ENCODE measurements at regions not wholly inside any gene's neighbourhood (a gene's known extent, or its start where the extent isn't known, plus 50 kb on each side); places are given as distances from the start of the nearest gene placed in this dataset.

GRCh38 chr10:108849186-108849585 is 1074.1 kb downstream of the XPNPEP1 start:
- DNase-seq, result no peak
- H2BK20ac ChIP-seq (ENCODE audit: low read depth, low read length, poor library complexity, severe bottlenecking), result no peak overlapping the region
- no peaks in the 10 kb centered on the region for H3K79me1 ChIP-seq (ENCODE audit: insufficient read depth, low read depth, low read length, poor library complexity, severe bottlenecking)

More at GRCh38 chr10:108849186-108849585, 1074.1 kb downstream of the XPNPEP1 start:
- no peak for TF ChIP-seq CTCF (conservative IDR thresholded peaks at IDR 0.05)
- Histone ChIP-seq H2BK5ac (ENCODE audit: insufficient read length, low read length) (no peak overlapping the region), H3K23ac (ENCODE audit: insufficient read length, low read depth, low read length) (no peak overlapping the region), H2BK12ac (ENCODE audit: insufficient read length, low read depth, low read length) (no peak overlapping the region), H4K5ac (ENCODE audit: insufficient read length, low read depth, low read length) (no peak overlapping the region), H2AK5ac (ENCODE audit: insufficient read length, low read length) (no peak overlapping the region), H3K27ac (ENCODE audit: insufficient read length, low read depth, low read length) (no peak overlapping the region), H3K9ac (ENCODE audit: extremely low read depth, insufficient read length, low read length) (no peak overlapping the region), H3K4ac (ENCODE audit: low read depth, low read length) (no peak overlapping the region), H3T11ph (ENCODE audit: low read length) (no peak overlapping the region), H3K18ac (ENCODE audit: insufficient read length, low read depth, low read length) (no peak overlapping the region), H4K91ac (ENCODE audit: insufficient read length, low read depth, low read length) (no peak overlapping the region), H3K27me3 (ENCODE audit: insufficient read depth, low read length) (no peaks in the 10 kb centered on the region), H3K14ac (ENCODE audit: insufficient read depth, low read length) (no peak overlapping the region), H3K9me3 (ENCODE audit: control insufficient read depth, low read depth, low read length) (no peaks in the 10 kb centered on the region), H3K56ac (ENCODE audit: insufficient read length, low read depth, low read length) (no peak overlapping the region), H3K4me1 (ENCODE audit: insufficient read depth, low read length) (no peaks in the 10 kb centered on the region), H3K23me2 (ENCODE audit: insufficient read length, low read depth, low read length, poor library complexity, severe bottlenecking) (no peaks in the 10 kb centered on the region), H4K20me1 (ENCODE audit: control insufficient read depth, insufficient read depth, insufficient read length) (no peaks in the 10 kb centered on the region), H3K79me2 (ENCODE audit: insufficient read depth, low read length) (no peaks in the 10 kb centered on the region), H3K4me2 (ENCODE audit: insufficient read depth, insufficient read length, low read length) (no peak overlapping the region), H2BK120ac (ENCODE audit: low read depth, low read length, poor library complexity, severe bottlenecking) (no peak overlapping the region), H2BK15ac (ENCODE audit: low read depth, low read length) (no peak overlapping the region), H4K8ac (replicated peaks; ENCODE audit: insufficient read length, low read depth, low read length) (no peak overlapping the region), H2AFZ (ENCODE audit: low read length) (no peak overlapping the region)
- Mint-ChIP-seq H3K4me1 (peaks cover 0 to 3% of the 10 kb centered on the region in 2 experiments; a peak in 1 of 4 replicates), H3K27me3 (ENCODE audit: low read depth) (no peaks in the 10 kb centered on the region), H3K27ac (no peak overlapping the region), H3K9me3 (0 out of 5 replicates have a peak, but pooled peaks cover 0 to 1% of the 10 kb centered on the region in 2 experiments), H3K36me3 (ENCODE audit: insufficient read depth in 1 of 3, low read depth in 3 of 3) (no peaks in the 10 kb centered on the region; a peak in 1 of 7 replicates), H3K4me3 (no peak overlapping the region)

Data from H9 (cell line).